ENCODE measurements at regions not wholly inside any gene's neighbourhood (a gene's known extent, or its start where the extent isn't known, plus 50 kb on each side); places are given as distances from the start of the nearest gene placed in this dataset.

GRCh38 chr2:16870491-16871076, 204.9 kb upstream of the CYRIA start:
- TF ChIP-seq CTCF (IDR thresholded peaks at IDR 0.05) (no peak), POLR2AphosphoS5 (IDR thresholded peaks at IDR 0.05; ENCODE audit: low read depth, low read length) (no peak), TCF7L2 (IDR thresholded peaks at IDR 0.05; ENCODE audit: low read depth, low read length) (no peak), REST (IDR thresholded peaks at IDR 0.05; ENCODE audit: insufficient read depth in 1 of 2, low read depth in 2 of 2, low read length in 1 of 2) (no peak)

Measured in Panc1 (cell line).